ENCODE measurements at regions not wholly inside any gene's neighbourhood (a gene's known extent, or its start where the extent isn't known, plus 50 kb on each side); places are given as distances from the start of the nearest gene placed in this dataset.

DNA sequence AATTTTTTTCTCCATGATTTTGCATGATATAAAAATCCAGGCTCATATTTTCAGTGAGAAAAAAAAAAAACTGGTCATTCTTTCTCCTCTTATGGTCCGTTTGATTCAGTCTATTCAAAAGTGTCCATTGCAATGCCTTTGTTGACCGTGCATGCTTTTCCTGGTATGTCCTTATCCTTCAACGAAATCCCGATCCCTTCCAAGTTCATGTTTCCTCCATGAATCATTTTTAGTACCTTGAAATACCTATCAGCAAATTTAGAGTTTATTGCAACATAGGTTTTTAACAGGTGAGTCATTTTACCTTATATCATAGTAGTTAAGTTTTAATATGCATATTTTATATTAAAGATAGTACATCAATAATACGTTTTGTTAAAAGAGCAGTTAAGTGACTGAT is 773.8 kb upstream of the CHD1 start:
- H3K27ac ChIP-seq, result no peak overlapping the region
- no peak overlapping the region for H3K4me3 ChIP-seq
- DNase-seq (ENCODE audit: low read depth, low spot score), result no peak
- H3K9me3 ChIP-seq (ENCODE audit: low read depth, low read length), result no peaks in the 10 kb centered on the region
- no peak overlapping the region for H3K9ac ChIP-seq (ENCODE audit: insufficient read length)
- H3K36me3 ChIP-seq (ENCODE audit: insufficient read depth, low read length), result no peaks in the 10 kb centered on the region
- TF ChIP-seq EZH2 (IDR thresholded peaks at IDR 0.05), result no peak

DNA sequence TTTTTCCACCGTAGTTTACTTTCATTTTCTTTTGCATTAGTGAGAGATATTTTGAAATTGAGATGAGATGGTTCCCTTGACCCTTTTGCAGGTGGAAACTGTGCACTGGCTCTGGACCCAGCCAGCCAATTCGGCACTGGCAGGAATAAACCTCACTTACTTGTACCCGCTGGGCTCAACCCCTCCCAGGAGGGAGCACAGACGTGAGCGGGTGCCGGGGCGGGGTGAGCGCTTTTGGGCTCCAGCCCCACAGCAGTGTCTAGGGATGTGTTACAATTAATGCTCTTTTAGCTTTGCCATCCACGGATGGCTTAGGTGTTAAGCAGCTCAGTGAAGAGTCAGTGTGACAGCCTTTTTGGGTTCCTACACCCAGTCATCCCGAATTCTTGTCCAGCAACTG is 766.1 kb upstream of the CHD1 start:
- TF ChIP-seq EZH2 (IDR thresholded peaks at IDR 0.05) (no peak), FOXP2 (optimal IDR thresholded peaks at IDR 0.05; ENCODE audit: control extremely low read depth, extremely low read length, insufficient read depth) (no peak), POLR2AphosphoS5 (IDR thresholded peaks at IDR 0.05; ENCODE audit: borderline replicate concordance, low read depth, low read length) (no peak)
- no peak overlapping the region for H3K9ac ChIP-seq (ENCODE audit: insufficient read length)
- H3K27ac ChIP-seq, result no peak overlapping the region
- DNase-seq (ENCODE audit: low read depth, low spot score), result no peak
- H3K4me3 ChIP-seq, result no peak overlapping the region
- H3K36me3 ChIP-seq (ENCODE audit: insufficient read depth, low read length), result no peaks in the 10 kb centered on the region
- no peaks in the 10 kb centered on the region for H3K9me3 ChIP-seq (ENCODE audit: low read depth, low read length)

DNA sequence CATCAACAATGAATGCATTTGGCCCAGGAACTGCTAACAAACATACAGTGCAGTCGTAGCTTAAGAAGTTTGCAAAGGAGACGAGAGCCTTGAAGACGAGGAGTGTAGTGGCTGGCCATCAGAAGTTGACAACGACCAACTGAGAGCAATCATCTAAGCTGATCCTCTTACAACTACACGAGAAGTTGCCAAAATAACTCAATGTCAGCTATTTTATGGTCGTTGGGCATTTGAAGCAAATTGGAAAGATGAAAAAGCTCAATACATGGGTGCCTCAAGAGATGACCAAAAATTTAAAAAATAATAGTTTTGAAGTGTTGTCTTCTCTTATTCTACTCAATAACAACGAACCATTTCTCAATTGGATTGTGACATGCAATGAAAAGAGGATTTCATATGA is 757.7 kb upstream of the CHD1 start:
- no peak overlapping the region for H3K27ac ChIP-seq
- no peak overlapping the region for H3K9ac ChIP-seq (ENCODE audit: insufficient read length)
- DNase-seq (ENCODE audit: low read depth, low spot score), result no peak
- H3K9me3 ChIP-seq (ENCODE audit: low read depth, low read length), result no peaks in the 10 kb centered on the region
- TF ChIP-seq POLR2AphosphoS5 (IDR thresholded peaks at IDR 0.05; ENCODE audit: borderline replicate concordance, low read depth, low read length), result no peak
- no peak overlapping the region for H3K4me3 ChIP-seq
- H3K36me3 ChIP-seq (ENCODE audit: insufficient read depth, low read length), result no peaks in the 10 kb centered on the region

DNA sequence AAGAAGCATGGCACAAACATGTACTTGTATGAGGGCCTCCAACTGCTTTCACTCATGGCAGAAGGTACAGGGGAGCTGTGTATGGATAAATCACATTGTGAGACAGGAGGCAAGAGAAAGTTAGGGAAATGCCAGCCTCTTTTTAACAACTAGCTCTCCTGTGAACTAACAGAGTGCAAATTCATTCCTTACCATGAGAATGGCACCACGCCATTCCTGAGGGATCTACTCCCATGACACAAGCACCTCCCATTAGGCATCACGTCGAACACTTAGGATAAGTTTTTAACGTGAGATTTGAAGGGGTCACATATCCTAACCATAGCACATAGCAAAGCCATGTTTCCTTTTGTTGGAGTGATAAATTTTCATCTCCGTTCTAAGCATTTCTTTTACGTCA is 747.2 kb upstream of the CHD1 start:
- TF ChIP-seq EZH2 (IDR thresholded peaks at IDR 0.05) (no peak), POLR2AphosphoS5 (IDR thresholded peaks at IDR 0.05; ENCODE audit: borderline replicate concordance, low read depth, low read length) (no peak), FOXP2 (optimal IDR thresholded peaks at IDR 0.05; ENCODE audit: control extremely low read depth, extremely low read length, insufficient read depth) (no peak)
- H3K9me3 ChIP-seq (ENCODE audit: low read depth, low read length), result no peaks in the 10 kb centered on the region
- no peak overlapping the region for H3K9ac ChIP-seq (ENCODE audit: insufficient read length)
- no peak overlapping the region for H3K27ac ChIP-seq
- H3K36me3 ChIP-seq (ENCODE audit: insufficient read depth, low read length), result no peaks in the 10 kb centered on the region
- no peak for DNase-seq (ENCODE audit: low read depth, low spot score)
- no peak overlapping the region for H3K4me3 ChIP-seq

DNA sequence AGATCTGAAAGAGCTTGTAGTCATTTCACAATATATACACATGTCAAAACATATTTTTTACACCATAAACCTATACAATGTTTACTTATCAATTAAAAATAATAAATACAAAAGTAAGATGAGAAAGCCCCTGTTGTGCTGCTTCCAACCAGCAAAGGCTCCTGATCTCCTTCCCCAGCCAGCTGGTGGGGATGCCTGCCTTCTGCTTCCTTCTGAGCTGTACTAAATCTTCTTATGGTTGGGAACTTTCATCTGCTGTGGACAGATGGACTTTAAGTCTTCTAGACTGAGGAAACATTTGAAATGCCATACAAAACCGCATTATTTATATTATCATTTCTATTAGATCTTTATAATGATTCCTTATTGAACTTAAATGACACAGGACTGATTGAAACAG is 745.3 kb upstream of the CHD1 start:
- H3K36me3 ChIP-seq (ENCODE audit: insufficient read depth, low read length), result no peaks in the 10 kb centered on the region
- TF ChIP-seq POLR2AphosphoS5 (IDR thresholded peaks at IDR 0.05; ENCODE audit: borderline replicate concordance, low read depth, low read length) (no peak), FOXP2 (optimal IDR thresholded peaks at IDR 0.05; ENCODE audit: control extremely low read depth, extremely low read length, insufficient read depth) (no peak), EZH2 (IDR thresholded peaks at IDR 0.05) (no peak)
- H3K9ac ChIP-seq (ENCODE audit: insufficient read length), result no peak overlapping the region
- H3K9me3 ChIP-seq (ENCODE audit: low read depth, low read length), result no peaks in the 10 kb centered on the region
- no peak for DNase-seq (ENCODE audit: low read depth, low spot score)
- no peak overlapping the region for H3K4me3 ChIP-seq
- H3K27ac ChIP-seq, result no peak overlapping the region

DNA sequence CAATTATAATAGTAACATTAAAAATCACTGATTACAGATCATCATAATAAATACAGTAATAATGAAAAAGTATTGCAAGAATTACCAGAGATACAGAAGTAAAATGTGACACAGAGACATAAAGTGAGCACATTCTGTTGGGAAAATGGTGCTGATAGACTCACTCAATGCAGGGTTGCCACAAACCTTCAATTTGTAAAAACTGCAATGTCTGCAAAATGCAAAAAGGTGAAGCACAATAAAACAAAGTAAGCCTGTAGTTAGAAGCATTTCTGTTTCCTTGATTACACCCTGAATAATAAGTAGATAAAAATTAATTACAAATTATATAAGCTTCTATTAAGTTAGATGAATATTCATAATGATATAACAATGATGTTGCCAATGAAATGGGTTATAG is 736.2 kb upstream of the CHD1 start:
- DNase-seq (ENCODE audit: low read depth, low spot score), result no peak
- Histone ChIP-seq H3K36me3 (ENCODE audit: insufficient read depth, low read length) (no peaks in the 10 kb centered on the region), H3K4me3 (no peak overlapping the region), H3K9me3 (ENCODE audit: low read depth, low read length) (no peaks in the 10 kb centered on the region), H3K27ac (no peak overlapping the region), H3K9ac (ENCODE audit: insufficient read length) (no peak overlapping the region)
- TF ChIP-seq EZH2 (IDR thresholded peaks at IDR 0.05) (no peak), POLR2AphosphoS5 (IDR thresholded peaks at IDR 0.05; ENCODE audit: borderline replicate concordance, low read depth, low read length) (no peak), FOXP2 (optimal IDR thresholded peaks at IDR 0.05; ENCODE audit: control extremely low read depth, extremely low read length, insufficient read depth) (no peak)

DNA sequence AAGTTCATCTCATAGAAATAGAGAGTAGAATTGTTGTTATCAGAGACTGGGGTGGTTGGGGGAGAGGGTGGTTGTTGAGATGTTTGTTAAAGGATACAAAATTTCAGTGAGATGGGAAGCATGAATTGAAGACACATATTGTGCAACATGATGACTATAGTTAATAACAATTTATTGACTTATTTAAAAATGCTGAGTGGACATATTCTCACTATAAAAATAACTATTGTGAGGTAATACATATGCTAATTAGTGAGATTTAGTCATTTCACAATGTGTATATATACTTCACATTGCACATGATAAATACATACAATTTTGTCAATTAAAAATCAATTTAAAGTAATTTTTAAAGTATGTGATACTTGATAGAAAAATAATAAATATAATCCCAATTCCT is 722.5 kb upstream of the CHD1 start:
- TF ChIP-seq FOXP2 (optimal IDR thresholded peaks at IDR 0.05; ENCODE audit: control extremely low read depth, extremely low read length, insufficient read depth) (no peak), EZH2 (IDR thresholded peaks at IDR 0.05) (no peak), POLR2AphosphoS5 (IDR thresholded peaks at IDR 0.05; ENCODE audit: borderline replicate concordance, low read depth, low read length) (no peak)
- no peak for DNase-seq (ENCODE audit: low read depth, low spot score)
- H3K36me3 ChIP-seq (ENCODE audit: insufficient read depth, low read length), result no peaks in the 10 kb centered on the region
- no peak overlapping the region for H3K27ac ChIP-seq
- H3K9me3 ChIP-seq (ENCODE audit: low read depth, low read length), result no peaks in the 10 kb centered on the region
- H3K9ac ChIP-seq (ENCODE audit: insufficient read length), result no peak overlapping the region
- H3K4me3 ChIP-seq, result no peak overlapping the region

DNA sequence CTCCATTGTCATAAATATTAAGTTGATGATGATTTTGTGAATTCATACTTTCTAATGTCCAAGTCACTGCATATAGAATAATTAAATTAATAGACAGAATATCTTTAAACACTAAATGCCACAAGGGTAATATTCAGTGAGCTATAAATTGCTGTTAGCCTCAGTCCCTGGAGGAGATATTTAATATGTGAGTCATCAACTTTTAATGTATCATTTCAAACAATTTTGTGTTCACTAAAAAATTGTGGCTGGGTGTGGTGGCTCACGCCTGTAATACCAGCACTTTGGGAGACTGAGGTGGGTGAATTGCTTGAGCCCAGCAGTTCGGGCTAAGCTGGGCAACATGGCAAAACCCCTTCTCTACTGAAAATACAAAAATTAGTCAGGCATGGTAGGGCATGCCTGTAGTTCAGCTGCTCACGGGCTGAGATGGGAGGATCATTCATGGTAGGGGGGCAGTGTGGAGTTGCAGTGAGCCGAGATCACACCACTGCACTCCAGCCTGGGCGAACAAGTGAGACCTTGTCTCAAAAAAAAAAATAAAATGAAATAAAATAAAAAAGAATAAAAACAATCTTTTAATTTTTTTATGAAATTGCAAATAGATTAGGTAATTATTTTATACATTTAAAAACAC is 717.3 kb upstream of the CHD1 start:
- Histone ChIP-seq H3K36me3 (ENCODE audit: insufficient read depth, low read length) (no peaks in the 10 kb centered on the region), H3K9ac (ENCODE audit: insufficient read length) (no peak overlapping the region), H3K9me3 (ENCODE audit: low read depth, low read length) (no peaks in the 10 kb centered on the region), H3K27ac (no peak overlapping the region), H3K4me3 (no peak overlapping the region)
- no peak for DNase-seq (ENCODE audit: low read depth, low spot score)
- no peak for TF ChIP-seq FOXP2 (optimal IDR thresholded peaks at IDR 0.05; ENCODE audit: control extremely low read depth, extremely low read length, insufficient read depth)
- no peak for TF ChIP-seq POLR2AphosphoS5 (IDR thresholded peaks at IDR 0.05; ENCODE audit: borderline replicate concordance, low read depth, low read length)
- no peak for TF ChIP-seq EZH2 (IDR thresholded peaks at IDR 0.05)

DNA sequence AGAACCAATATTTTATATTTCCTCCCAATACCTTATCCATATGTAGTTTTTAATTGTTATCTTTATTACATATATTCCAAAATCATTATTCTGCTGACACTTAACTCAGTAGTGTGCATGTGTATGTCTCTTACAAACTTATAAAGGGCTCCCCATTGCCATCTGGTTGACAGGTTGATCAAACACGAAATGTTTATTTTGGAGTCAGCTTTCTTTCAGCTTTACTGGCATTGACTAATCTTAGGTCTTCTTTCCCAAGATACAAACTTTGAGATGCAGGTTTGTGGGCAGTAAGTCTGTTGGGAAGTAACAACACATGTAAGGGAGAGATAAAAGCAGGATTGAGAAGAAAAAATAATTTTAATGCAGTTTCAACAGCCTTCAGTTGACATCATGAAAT is 716.0 kb upstream of the CHD1 start:
- H3K27ac ChIP-seq, result no peak overlapping the region
- no peak overlapping the region for H3K9ac ChIP-seq (ENCODE audit: insufficient read length)
- H3K36me3 ChIP-seq (ENCODE audit: insufficient read depth, low read length), result no peaks in the 10 kb centered on the region
- no peak overlapping the region for H3K4me3 ChIP-seq
- no peak for TF ChIP-seq POLR2AphosphoS5 (IDR thresholded peaks at IDR 0.05; ENCODE audit: borderline replicate concordance, low read depth, low read length)
- TF ChIP-seq EZH2 (IDR thresholded peaks at IDR 0.05), result no peak
- TF ChIP-seq FOXP2 (optimal IDR thresholded peaks at IDR 0.05; ENCODE audit: control extremely low read depth, extremely low read length, insufficient read depth), result no peak
- no peaks in the 10 kb centered on the region for H3K9me3 ChIP-seq (ENCODE audit: low read depth, low read length)
- no peak for DNase-seq (ENCODE audit: low read depth, low spot score)
